GM18951 (cell line): ENCODE measurements at regions not wholly inside any gene's neighbourhood (a gene's known extent, or its start where the extent isn't known, plus 50 kb on each side); places are given as distances from the start of the nearest gene placed in this dataset.
"Not testable (repeated sequence)": the region's sequence is repeated elsewhere in the genome, so short reads cannot be mapped to it uniquely, and the experiment has no call there.

Experiments
- POLR2A ChIP-seq: IDR thresholded peaks from 4 replicates; pipeline ENCODE4 v1.6.1; 2011; ENCODE audit warnings: mild to moderate bottlenecking; ENCODE audit not compliant: insufficient read length, insufficient read depth; ENCODE audit errors: extremely low read depth
- in situ Hi-C: fragments of 300-500 bp; cut with MboI; formaldehyde crosslinking; loops from one replicate; pipeline ENCODE4 v1.12.0; 2022; ENCODE audit warnings: low sequenced_read_pairs, mixed read lengths, inconsistent platforms; ENCODE audit not compliant: unreplicated experiment

DNA sequence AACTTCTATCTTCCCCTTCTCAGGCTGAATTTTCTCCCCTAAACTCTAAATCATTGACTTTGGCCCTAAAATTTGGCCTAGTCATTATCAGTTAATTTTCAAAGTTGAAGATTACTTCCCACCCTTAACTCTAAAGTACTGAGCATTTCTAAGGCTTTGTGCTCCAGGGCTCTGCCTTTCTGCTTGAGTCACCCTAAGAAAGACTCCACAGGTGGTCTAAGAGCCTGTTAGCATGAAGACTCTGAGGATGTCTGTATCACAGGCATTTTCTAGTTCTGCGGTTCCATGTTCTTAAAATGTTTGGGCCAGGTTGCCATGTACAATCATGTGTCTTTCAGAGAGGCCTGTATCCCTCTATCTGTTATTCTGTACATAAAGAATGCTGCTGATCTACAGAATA, 808.1 kb upstream of the MANEA start:
- TF ChIP-seq POLR2A, result no peak
- in situ Hi-C loops, result no loop called here

DNA sequence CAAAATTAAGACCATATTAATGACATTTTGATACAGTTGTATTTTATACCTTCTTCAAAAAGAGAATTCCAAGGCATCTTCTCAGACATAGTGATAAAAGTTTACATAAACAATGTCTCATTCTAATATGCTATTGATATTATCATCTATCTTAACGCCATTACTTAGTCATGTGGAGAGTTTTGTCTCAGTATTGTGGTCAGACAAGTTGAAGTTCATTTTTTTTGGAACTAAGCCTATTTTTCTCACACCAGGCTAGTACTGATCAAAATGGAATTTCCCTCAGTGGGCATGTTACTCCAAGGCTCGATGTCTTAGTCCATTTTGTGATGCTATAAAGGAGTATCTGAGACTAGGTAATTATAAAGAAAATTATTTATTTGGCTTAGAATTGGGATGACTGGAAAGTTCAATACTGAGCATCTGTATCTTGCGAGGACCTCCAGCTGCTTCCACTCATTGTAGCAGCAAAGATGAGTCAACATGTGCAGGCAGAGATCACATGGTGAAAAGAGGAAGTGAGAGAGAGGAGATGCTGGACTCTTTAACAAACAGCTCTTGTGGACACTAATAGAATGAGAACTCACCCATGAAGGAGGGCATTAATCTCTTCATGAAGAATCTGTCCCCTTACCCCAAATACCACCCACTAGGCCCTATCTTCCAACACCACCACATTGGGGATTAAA, 825.5 kb upstream of the MANEA start:
- in situ Hi-C loops, result no loop called here
- TF ChIP-seq POLR2A, result no peak

DNA sequence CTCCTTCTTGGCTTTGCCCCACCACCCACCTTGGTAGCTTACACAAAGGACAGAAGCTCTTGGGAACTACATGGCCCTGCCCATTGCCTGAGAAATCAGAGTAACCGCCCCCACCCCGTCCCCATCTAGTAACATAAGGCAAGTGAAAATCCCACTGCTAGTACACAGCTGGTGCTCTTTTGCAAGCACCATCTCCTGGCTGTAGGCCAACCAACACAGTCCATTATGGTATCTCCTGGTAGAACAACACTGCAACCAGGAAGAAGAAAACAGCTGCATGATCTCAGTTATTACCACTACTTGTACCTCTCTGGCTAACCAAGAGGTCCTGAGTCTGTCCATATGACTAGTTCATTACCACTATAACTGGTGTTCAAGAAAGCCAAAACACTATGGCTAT, 841.1 kb upstream of the MANEA start:
- in situ Hi-C loops, result no loop called here
- no peak for TF ChIP-seq POLR2A

DNA sequence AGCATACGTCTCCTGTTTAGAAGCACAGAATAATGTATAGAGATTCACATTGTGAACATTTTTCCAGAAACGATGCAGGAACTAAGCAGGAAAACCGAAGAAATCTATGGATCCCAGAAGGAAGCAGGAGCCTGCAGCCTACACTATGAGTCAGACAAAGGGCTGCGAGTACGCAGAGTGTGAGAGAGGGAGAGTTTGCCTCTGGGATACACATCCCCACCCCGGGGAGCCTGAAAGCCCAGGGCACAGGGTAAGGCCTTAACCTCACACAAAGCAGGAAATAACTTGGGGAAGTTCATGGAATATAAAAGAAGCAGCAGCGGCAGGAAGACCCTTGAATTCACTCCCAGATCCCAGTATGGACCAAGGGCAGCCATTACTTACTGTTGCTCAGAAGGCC, 842.1 kb upstream of the MANEA start:
- no peak for TF ChIP-seq POLR2A
- in situ Hi-C loops, result no loop called here

DNA sequence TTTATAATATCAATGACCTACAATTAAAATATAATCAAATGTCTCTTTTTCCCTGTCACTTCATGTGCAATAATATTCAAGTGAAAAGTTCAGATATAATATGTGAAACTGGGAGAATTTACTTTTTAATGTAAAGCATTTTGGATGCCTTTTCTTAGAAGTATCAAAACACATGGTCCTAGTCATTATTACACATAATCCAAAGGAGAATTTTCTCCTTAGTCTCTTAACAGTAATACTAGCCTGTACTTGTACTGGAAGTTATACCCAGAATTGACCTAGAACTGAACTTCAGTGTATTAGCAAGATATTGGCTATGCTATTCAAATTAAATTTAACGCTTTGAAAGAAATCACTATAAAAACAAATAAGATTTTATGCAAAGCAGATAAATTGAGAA, 842.6 kb upstream of the MANEA start:
- in situ Hi-C loops, result no loop called here
- no peak for TF ChIP-seq POLR2A

DNA sequence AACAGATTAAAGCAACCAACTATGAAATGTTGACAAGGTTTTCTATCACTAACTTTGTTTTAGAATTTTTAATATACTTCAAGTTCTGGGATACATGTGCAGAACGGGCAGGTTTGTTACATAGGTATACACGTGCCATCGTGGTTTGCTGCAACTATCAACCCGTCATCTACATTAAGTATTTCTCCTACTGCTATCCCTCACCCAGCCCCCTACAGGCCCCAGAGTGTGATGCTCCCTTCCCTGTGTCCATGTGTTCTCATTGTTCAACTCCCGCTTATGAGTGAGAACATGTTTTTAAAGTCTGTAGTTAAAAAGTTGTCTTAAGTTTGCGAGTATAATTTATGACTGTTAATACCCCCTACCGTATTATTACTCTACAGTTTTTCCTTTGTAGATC, 844.3 kb upstream of the MANEA start:
- no peak for TF ChIP-seq POLR2A
- in situ Hi-C loops, result no loop called here

DNA sequence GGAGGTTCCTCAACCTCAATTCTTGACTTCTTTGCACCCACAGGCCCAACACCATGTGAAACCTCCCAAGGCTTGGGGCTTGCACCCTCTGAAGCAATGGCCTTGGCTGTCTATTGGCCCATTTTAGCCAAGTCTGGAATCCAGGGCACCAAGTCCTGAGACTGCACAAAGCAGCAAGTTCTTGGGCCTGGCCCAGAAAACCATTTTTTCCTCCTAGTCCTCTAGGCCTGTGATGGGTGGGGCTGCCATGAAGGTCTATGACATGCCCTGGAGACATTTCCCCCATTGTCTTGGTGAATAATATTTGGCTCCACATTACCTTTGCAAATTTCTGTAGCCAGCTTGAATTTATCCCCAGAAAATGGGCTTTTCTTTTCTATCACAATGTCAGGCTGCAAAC, 849.6 kb upstream of the MANEA start:
- TF ChIP-seq POLR2A, result no peak
- in situ Hi-C loops, result no loop called here

DNA sequence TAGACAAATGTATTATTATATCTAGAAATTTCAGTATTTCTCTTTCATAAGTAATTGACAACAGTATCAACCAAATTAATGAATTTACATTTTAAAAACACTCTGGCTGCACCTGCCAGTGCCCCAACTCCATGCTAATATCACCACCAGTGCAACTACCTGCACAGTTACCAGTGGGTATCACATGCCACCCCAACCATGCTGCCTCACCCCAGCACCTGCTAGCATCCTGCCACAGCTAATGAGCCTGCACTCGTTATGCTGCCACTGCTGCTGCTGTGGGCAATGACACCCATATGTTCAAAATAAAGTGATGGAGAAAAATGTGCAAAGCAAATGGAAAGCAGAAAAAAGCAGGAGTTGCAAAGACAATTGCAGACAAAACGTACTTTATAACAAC, 855.9 kb upstream of the MANEA start:
- TF ChIP-seq POLR2A, result no peak
- in situ Hi-C loops, result no loop called here

DNA sequence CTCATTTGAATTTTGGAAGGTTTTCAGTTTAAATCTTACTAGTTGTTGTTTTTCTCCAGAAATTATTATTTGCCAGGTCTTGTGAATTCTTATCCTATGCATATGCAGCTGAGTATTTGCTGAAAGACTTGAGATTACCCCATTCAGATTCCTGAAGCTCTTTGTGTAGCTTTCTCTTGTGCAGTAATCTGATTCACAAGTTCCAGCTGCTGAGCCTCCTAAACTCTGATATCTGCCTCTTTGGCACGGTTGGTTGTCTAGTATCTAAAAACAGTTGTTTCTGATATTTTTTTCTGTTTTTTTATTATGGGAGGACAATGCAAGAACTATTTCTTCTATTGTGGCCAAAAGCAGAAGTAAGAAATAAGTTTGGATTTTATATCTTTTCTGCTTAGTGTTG, 863.9 kb upstream of the MANEA start:
- no peak for TF ChIP-seq POLR2A
- in situ Hi-C loops, result no loop called here

DNA sequence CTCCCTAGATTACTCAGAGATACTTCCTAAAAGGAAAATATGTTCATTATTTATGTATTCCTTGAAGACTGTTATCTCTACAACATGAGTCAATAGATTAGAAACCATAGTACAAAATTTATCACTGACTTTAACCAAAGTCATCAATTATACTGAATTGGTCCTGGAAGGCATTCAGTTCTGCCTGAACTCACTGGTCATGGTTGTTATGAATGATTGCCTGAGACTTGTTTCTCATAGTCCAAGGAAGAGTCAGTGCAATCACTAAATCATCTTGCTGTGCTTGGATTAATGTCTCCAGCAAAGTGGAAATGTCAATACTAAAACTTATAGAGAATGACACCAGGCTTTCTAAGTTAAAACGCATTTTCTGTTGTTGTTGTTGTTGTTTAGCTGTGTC, 878.6 kb upstream of the MANEA start:
- TF ChIP-seq POLR2A, result no peak
- in situ Hi-C loops, result no loop called here

DNA sequence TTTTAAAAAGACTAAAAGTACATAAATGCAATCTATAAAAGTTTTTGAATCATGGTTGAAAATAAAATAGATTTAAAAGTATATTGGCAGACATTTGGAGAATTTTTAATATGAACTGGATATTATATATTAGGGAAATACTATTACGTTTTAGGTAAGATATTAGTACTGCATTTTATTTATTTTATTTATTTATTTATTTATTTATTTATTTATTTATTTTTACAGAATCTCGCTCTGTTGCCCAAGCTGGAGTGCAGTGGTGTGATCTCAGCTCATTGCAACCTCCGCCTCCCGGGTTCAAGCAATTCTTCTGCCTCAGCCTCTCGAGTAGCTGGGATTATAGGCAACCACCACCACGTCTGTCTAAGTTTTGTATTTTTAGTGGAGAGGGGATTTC, 890.1 kb upstream of the MANEA start:
- in situ Hi-C loops, result not testable (repeated sequence)

DNA sequence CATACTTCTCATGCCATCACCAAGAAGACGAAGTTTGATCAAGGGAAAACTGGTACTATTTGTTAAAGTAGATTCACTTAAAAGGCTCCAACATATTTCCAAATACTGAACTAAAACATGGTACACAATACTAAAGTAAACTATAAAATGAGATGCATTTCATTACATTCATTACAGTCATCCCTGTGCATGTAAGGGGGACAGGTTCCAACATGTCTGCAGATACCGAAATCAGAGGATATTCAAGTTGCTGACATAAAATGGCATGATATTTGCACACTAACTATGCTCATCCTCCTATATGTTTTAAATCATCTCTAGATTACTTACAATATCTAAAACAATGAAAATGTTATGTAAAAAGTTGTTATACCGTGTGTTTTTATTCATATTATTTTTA, 893.9 kb upstream of the MANEA start:
- TF ChIP-seq POLR2A, result no peak
- in situ Hi-C loops, result no loop called here

DNA sequence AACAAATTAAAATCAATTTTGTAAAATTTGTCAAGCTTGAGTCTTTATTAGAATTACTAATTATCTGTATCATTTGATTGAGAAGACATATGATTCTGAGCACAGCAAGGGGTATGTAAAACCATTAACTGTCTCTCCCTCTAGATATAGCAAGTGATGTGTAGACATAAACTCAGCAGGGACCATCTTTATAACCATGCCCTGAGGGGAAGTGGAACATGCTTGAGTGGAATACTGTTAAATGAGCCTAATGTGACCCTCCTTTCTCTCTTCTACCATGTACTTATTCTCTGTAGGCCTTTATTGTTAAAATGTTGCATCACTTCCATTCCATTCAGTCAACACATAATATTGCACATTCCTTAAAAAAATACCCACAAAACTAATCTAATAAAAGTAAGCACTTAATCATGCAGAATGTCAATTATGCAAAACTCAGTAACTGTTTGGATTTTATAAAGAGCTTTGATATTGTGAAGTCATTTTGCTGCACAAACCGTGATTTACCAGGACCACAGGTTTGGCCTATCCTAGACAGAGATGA, 896.6 kb upstream of the MANEA start:
- no peak for TF ChIP-seq POLR2A
- in situ Hi-C loops, result no loop called here

DNA sequence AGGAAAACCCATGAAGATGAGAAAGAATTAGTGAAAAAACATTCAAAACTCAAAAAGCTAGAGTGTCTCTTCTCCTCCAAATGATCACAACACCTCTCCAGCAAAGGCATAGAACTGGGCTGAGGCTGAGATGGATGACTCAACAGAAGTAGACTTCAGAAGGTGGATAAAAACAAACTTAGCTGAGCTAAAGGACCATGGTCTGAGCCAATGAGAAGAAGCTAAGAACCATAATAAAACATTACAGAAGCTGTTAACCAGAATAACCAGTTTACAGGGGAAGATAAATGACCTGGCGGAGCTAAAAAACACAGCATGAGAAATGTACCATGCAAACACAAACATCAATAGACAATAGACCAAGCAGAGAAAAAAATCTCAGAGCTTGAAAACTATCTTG, 904.1 kb upstream of the MANEA start:
- in situ Hi-C loops, result no loop called here
- no peak for TF ChIP-seq POLR2A

DNA sequence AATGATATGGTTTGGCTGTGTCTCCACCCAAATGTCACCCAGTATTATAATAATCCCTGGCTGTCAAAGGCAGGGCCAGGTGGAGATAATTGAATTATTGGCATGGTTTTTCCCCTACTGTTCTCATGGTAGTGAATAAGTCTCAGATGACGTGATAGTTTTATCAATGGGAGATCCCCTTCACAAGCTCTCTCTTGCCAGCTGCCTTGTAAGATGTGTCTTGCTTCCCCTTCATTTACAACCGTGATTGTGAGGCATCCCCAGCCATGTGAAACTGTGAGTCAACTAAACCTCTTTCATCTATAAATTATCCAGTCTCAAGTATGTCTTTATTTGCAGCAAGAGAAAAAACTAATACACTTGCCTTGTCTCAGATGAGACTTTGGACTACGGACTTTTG, 907.3 kb upstream of the MANEA start:
- in situ Hi-C loops, result no loop called here
- TF ChIP-seq POLR2A, result no peak
